ENCODE measurements at regions not wholly inside any gene's neighbourhood (a gene's known extent, or its start where the extent isn't known, plus 50 kb on each side); places are given as distances from the start of the nearest gene placed in this dataset.

DNA sequence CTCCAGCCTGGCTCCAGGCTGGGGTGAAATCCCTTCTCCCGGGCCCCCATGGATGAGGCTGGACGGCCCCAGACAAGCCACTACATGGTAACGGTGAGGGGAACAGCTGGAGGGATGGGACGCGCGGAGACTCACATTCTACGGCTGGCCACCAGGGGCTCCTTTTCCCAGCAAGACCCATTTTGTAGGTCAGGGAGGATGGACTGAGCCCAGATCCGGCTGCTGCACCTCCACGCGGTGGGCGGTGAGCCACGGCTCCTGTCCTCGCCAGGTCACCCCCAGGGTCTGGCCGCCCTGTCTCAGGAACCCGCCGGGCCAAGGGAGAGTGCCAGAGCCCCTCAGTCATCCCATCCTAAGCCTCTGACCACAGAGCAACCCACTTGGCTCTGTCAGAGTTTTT lies 75.0 kb upstream of the ACTRT2 start:
- TF ChIP-seq, protein P1, sequence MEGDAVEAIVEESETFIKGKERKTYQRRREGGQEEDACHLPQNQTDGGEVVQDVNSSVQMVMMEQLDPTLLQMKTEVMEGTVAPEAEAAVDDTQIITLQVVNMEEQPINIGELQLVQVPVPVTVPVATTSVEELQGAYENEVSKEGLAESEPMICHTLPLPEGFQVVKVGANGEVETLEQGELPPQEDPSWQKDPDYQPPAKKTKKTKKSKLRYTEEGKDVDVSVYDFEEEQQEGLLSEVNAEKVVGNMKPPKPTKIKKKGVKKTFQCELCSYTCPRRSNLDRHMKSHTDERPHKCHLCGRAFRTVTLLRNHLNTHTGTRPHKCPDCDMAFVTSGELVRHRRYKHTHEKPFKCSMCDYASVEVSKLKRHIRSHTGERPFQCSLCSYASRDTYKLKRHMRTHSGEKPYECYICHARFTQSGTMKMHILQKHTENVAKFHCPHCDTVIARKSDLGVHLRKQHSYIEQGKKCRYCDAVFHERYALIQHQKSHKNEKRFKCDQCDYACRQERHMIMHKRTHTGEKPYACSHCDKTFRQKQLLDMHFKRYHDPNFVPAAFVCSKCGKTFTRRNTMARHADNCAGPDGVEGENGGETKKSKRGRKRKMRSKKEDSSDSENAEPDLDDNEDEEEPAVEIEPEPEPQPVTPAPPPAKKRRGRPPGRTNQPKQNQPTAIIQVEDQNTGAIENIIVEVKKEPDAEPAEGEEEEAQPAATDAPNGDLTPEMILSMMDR (IDR thresholded peaks at IDR 0.05) = no peak
- TF ChIP-seq POLR2A (IDR thresholded peaks at IDR 0.05) = no peak
- Histone ChIP-seq H3K9me3 (no peaks in the 10 kb centered on the region), H3K27ac (no peak overlapping the region), H3K27me3 (no peaks in the 10 kb centered on the region), H3K4me1 (no peaks in the 10 kb centered on the region), H3K4me3 (no peak overlapping the region), H3K36me3 (replicated peaks in 1 of 2; ENCODE audit: insufficient read depth in 1 of 2, low read depth in 2 of 2) (no peaks in the 10 kb centered on the region)
- ATAC-seq = no peak
- DNase-seq = peak in 1 of 4 donors; percentile 3
- WGBS, 2 donors = 20 to 60% methylated on average over 1 to 16 of the region's 16 CpGs
- intact Hi-C loops (cut with DNase I) = no loop called here

DNA sequence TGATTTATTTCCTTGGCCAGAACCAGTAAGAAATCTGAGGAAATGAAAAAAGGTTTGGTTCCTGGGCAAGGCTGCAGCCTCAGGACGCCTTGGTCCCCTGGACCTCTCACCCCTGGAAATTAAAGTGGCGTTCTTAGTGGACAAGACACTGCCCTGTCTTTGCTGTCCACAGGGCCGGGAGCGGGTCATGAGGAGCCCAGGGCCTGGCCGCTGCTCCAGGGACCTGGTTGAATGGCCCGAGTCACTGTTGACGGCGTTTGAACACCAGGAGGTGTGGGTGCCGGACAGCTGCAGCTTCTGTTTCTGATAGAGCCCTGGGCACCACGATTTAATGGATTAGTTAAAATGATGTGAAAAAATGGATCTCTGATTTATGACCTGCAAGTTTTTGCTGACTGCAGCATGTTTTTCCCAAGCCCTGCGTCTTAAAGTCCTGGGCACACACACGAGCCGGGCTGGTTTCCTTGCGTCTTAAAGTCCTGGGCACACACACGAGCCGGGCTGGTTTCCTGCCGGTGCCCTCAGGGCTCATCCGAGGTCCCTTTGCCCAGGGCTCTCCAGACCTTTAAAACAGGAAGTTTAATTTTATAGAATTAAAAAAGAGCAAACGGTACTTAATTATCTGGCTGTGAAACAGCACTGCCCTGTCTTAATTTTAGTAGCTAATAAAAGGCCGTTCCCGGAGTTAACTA lies 74.1 kb upstream of the ACTRT2 start:
- no peaks in the 10 kb centered on the region for H3K4me1 ChIP-seq
- WGBS, 2 donors = 43 to 57% methylated on average over 11 to 21 of the region's 21 CpGs
- DNase-seq (peak in 1 of 4 donors; percentile 2), ATAC-seq (no peak)
- no peaks in the 10 kb centered on the region for H3K36me3 ChIP-seq (replicated peaks in 1 of 2; ENCODE audit: insufficient read depth in 1 of 2, low read depth in 2 of 2)
- intact Hi-C loops (cut with DNase I) = no loop called here
- no peaks in the 10 kb centered on the region for H3K27me3 ChIP-seq
- TF ChIP-seq, protein P1 (IDR thresholded peaks at IDR 0.05) = no peak
- TF ChIP-seq POLR2A (IDR thresholded peaks at IDR 0.05) = no peak
- H3K9me3 ChIP-seq = no peaks in the 10 kb centered on the region
- no peak overlapping the region for H3K4me3 ChIP-seq
- H3K27ac ChIP-seq = no peak overlapping the region

DNA sequence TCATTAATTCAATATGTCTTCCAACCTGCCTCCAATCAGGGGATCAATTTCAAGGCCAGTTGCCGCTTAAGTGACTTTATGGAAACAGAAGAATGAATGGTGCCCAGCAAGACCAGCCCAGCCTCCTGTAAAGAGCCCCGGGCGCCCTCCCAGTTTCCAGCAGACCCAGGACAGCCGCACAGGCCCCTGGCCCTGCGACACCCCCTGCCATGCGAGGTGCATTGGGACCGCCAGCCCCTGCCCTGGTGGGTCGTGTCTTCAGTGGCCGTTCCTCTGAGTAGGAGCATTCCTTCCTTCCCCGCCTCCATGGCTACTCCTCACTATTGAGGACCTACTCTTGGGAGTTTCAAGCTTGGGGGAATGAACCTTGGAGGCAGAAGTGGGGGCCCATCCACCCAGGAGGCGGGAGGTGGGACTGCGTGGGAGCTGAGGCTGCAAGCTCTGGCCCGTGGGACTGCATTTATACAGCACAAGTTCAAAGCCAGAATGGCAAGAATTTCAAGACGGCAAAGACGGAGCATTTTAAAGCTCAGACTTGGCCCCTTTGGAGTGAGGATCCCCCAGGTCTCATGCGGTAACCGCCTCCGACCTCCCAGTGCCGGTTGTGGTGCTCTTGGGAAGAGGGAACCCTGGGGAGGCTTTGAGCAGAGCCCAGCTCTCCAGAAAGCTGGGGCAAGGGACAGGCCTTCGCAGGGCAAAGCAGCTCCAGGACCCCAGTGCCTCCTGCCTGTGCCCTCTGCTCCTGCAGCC lies 73.1 kb upstream of the ACTRT2 start:
- Histone ChIP-seq H3K36me3 (replicated peaks in 1 of 2; ENCODE audit: insufficient read depth in 1 of 2, low read depth in 2 of 2) (no peaks in the 10 kb centered on the region), H3K27me3 (no peaks in the 10 kb centered on the region), H3K4me3 (no peak overlapping the region), H3K4me1 (no peaks in the 10 kb centered on the region), H3K9me3 (no peaks in the 10 kb centered on the region), H3K27ac (no peak overlapping the region)
- DNase-seq (peak in 1 of 4 donors; percentile 0), ATAC-seq (no peak)
- intact Hi-C loops (cut with DNase I) = no loop called here
- no peak for TF ChIP-seq POLR2A (IDR thresholded peaks at IDR 0.05)
- TF ChIP-seq, protein P1 (IDR thresholded peaks at IDR 0.05) = no peak
- WGBS, 2 donors = 72 to 80% methylated on average over 11 to 20 of the region's 20 CpGs

DNA sequence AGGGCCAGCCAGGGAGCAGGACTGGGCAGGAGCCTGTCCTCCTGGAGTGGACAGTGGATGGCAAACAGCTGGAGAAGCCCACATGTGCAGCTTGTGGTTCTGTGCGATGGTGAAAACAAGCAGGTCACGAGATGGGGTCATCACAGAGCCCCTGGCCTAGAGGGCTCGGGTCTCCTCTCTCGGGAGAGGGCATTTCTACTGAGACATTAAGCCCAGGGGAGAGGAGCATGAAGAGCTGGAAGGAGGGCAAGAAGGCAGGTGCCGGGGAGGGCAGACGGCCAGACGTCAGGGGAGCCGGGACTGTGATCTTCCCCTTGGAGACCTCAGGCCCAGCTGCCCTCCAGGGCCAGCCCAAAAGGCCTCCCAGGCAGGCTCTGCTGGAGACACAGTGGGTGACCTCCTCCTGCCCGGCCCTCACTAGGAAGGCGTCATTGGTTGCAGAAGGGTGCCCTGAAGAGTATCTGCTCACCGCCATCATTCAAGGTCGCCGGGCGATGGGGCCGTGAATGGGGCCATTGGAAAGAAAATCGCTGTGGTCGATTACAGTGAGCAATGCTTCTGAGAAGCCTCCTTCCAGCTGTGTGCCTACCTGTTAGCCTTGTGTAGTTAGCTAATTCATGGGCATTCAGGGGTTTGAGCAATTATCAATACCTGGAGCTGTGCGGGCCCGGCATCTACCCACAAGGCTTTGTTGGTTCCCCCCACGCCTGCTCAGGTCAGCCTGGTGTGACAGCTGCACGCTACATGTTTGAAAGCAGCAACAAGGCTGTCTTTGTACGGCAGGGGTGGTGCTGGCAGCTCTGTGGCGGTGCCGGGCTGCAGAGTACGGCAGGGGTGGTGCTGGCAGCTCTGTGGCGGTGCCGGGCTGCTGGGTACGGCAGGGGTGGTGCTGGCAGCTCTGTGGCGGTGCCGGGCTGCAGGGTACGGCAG lies 72.3 kb upstream of the ACTRT2 start:
- 69 to 70% methylated on average over 12 to 26 of the region's 31 CpGs for WGBS, 2 donors
- TF ChIP-seq POLR2A (IDR thresholded peaks at IDR 0.05) = no peak
- intact Hi-C loops (cut with DNase I) = no loop called here
- Histone ChIP-seq H3K27me3 (no peaks in the 10 kb centered on the region), H3K36me3 (replicated peaks in 1 of 2; ENCODE audit: insufficient read depth in 1 of 2, low read depth in 2 of 2) (no peaks in the 10 kb centered on the region), H3K27ac (no peak overlapping the region), H3K4me3 (no peak overlapping the region), H3K4me1 (no peaks in the 10 kb centered on the region), H3K9me3 (no peaks in the 10 kb centered on the region)
- peak in 1 of 4 donors; percentile 5 for DNase-seq
- ATAC-seq = no peak

Data from body of pancreas (tissue), 4 donors.